GM12891 (cell line): ENCODE measurements at regions not wholly inside any gene's neighbourhood (a gene's known extent, or its start where the extent isn't known, plus 50 kb on each side); places are given as distances from the start of the nearest gene placed in this dataset.

Experiments
- PAX5 ChIP-seq: IDR thresholded peaks from 2 replicates; pipeline ENCODE4 v1.6.1; 2011; ENCODE audit warnings: low read length, moderate library complexity, mild to moderate bottlenecking; ENCODE audit not compliant: insufficient read depth, severe bottlenecking
- POLR2A ChIP-seq: IDR thresholded peaks from 2 replicates; pipeline ENCODE4 v1.6.1; 2011; ENCODE audit warnings: low read depth, low read length, control low read depth
- POLR2AphosphoS5 ChIP-seq: IDR thresholded peaks from 2 replicates; pipeline ENCODE4 v1.6.1; 2011; ENCODE audit warnings: low read depth, low read length, control low read depth
- POU2F2 ChIP-seq: IDR thresholded peaks from 2 replicates; pipeline ENCODE4 v1.6.1; 2011; ENCODE audit warnings: low read depth, mild to moderate bottlenecking, control low read depth, low read length, moderate library complexity
- SPI1 ChIP-seq: IDR thresholded peaks from 2 replicates; pipeline ENCODE4 v1.6.1; 2011; ENCODE audit warnings: low read depth, low read length, control low read depth
- TAF1 ChIP-seq: IDR thresholded peaks from 2 replicates; pipeline ENCODE4 v1.6.1; 2011; ENCODE audit warnings: low read depth, low read length, control low read depth

DNA sequence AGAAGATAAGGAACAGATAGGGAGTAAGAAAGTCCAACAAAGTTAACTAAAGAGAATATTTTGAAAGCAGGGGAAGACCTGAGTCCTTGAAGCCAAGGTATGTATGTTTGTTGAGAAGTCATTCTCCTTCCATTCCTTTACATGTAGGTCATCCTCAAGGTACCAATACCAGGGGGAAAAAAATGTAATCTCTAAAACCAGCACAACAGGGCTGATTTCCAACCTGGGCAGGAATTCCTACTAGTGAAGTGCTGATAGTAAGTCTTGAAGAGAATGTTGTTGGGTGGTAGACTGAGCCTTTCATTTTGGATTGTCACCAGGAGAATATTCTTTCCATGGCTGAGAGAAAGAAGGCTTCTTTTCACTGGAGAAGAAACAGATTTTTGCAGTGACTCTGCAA is 117.1 kb upstream of the ZNF462 start:
- no peak for TF ChIP-seq POLR2AphosphoS5
- no peak for TF ChIP-seq POLR2A
- no peak for TF ChIP-seq TAF1
- no peak for TF ChIP-seq SPI1
- TF ChIP-seq POU2F2: no peak
- TF ChIP-seq PAX5: no peak
